GM19438 (cell line): ENCODE measurements at regions not wholly inside any gene's neighbourhood (a gene's known extent, or its start where the extent isn't known, plus 50 kb on each side); places are given as distances from the start of the nearest gene placed in this dataset.
"Not testable (repeated sequence)": the region's sequence is repeated elsewhere in the genome, so short reads cannot be mapped to it uniquely, and the experiment has no call there.

Experiments used
- ATAC-seq: cut with Tn5 transposase; IDR thresholded peaks from one replicate; pipeline ENCODE4 v1.9.1; 2021; ENCODE audit warnings: low read depth; ENCODE audit not compliant: unreplicated experiment

DNA sequence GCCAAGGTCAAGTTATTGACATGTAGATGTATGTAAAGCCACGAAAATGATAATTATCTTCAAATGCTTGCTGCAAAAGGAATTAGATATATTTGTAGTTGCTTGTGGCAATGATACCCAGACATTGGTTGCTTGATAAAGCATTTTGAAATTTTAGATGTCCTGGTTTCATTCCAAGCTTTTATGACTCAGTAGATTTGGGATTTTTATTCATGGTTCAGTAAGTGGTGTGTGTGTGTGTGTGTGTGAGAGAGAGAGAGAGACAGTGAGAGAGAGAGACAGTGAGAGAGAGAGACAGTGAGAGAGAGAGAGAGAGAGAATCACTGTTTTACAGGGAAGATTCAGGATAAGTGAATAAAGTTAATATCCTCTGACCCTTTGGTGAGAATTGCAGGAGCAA, 498.2 kb upstream of the C1orf87 start:
- ATAC-seq = no peak

DNA sequence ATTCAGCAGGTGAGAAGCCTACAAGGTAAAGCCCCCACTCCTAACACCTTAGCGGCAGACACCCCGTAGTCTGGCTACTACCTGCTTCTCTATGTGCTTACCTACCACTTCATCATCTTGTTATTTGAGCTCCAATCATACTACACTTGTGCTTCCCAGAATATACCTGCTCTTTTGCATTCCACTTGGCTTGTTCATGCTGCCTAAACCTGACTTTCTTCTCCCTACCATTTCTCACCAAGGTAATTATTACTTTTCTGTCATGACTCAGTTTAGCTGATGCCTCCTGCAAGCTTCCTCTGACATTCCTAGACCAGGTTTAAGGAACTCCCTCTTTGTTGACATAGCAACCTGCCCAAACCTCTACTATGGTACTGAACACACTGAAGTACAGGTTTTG, 495.6 kb upstream of the C1orf87 start:
- no peak for ATAC-seq

- ATAC-seq = no peak
Observed at GRCh38 chr1:60567256-60567655, 493.7 kb upstream of the C1orf87 start.

DNA sequence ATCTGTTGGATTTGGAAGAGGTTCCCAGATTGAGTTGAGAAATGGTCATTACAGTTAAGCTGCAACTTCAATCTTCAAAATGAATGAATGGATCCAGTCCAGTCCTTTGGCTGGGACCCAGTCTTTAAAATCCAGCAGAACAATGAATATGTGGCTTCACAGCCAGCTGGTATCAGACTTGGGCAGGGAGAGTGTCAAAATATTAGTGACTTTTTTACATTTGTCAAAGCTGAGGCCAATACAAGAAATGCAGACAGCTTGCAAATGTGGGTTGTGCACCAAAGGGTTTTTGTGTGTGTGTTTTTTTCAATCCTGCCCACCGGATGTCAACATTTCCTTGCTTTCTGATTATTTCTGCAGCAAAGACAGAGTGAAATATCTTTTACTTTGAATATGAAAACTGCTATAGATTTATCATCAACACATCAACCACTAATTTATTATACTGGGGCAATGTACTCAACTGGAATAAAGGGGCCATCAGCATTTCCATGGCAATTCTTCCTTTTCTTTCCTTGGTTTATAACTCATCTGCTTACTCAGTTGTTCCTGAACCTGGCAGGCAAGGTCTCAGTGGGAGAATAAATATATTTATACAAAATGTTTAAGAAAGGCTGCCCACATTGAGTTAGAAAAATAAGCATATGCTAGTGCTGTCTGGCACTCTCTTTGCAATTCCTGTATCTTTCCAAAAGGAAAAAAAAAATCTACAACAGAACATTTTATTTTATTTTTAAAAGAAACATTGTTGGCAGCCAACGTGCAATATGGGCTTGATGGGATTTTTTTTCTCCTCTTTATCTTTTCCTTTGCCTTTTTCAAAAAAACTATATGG, 491.6 kb upstream of the C1orf87 start:
- ATAC-seq = no peak

DNA sequence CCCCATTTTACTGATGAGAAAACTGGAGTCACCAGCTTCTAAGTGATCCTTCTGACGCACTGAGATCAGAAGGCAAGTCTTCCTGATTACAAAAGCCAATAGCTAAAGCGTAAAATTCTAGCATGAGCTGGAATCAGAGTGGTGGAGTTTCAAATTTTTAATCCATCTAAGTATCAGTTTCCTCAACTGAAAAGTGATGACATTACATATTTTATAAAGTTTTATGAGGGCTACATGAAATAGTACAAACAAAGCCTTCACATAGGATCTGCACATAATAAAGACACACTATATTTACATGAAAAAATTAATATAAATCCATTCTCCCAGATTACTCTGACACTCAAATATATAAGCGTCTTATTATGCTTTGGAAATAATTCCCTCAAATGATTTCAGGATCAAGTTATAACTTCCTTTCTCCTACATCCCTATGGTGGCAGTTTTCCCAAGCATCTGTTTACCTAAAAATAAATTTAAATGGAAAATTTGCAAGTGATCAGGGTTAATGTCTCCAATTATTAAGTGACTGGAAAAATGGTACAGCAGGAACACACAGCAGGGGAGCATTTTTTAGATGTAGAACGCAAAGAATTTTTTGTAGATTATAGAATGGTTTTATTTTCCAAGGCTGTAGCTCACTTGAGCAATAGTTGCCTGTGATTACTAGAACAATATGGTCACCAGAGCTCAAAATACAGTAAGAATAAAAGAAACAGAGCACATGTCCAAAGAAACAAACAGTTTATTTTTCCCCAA, 490.4 kb upstream of the C1orf87 start:
- no peak for ATAC-seq

DNA sequence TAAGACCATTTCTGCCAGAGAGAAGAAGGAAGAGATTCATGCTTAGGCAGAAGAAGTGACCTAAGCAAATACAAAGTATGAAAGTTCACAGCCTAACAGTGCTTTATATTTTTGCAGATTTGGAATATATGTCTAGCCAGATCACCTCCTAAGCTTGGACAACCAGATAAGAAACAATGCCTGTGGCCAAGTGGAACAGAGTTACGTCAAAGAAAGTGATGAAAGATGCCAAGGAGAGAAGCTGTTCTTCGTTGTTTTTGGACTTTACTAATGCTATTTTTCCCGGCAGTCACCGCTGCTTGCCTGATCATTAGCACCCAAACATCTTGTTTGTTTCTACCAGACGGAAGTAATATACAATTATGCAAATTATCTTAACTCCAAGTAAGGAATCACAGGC, 489.2 kb upstream of the C1orf87 start:
- ATAC-seq = no peak

- ATAC-seq = no peak
Observed at GRCh38 chr1:60560701-60561100, 487.1 kb upstream of the C1orf87 start.

DNA sequence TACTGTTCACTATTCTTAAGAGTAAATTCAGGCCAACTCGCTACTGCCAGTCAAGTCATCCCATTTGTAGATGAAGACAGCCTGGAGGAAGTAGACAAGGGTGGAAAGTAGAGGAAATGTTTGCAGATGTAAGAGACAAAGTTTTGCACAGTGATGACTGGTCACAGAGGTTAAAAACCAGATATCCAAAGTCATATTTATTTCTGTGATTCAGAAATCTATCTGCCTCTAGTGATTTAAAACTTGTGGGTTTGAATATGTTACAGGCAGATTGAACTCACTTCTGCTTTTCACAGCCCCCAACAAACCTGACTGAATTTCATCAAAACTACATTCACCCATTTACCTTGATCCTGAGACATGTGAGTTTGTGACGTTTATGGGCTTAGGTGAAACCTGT, 484.7 kb upstream of the C1orf87 start:
- ATAC-seq = no peak

DNA sequence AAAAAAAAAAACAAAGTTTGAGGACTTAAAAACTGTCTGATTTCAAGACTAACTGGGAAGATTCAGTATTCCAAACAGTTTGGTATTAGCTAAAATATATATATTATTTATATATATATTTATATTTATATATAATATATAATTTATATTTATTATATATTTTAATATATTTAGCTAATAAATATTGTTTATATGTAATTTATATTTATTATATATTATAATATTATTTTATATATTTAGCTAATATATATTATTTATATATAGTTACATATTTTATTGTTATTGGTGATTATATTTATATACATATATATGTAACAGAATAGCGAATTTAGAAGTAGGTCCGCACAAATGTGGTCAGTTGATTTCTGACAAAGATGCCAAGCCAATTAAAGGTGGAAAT, 480.2 kb upstream of the C1orf87 start:
- ATAC-seq = no peak

GRCh38 chr1:60547821-60548220, 474.3 kb upstream of the C1orf87 start:
- ATAC-seq = no peak

DNA sequence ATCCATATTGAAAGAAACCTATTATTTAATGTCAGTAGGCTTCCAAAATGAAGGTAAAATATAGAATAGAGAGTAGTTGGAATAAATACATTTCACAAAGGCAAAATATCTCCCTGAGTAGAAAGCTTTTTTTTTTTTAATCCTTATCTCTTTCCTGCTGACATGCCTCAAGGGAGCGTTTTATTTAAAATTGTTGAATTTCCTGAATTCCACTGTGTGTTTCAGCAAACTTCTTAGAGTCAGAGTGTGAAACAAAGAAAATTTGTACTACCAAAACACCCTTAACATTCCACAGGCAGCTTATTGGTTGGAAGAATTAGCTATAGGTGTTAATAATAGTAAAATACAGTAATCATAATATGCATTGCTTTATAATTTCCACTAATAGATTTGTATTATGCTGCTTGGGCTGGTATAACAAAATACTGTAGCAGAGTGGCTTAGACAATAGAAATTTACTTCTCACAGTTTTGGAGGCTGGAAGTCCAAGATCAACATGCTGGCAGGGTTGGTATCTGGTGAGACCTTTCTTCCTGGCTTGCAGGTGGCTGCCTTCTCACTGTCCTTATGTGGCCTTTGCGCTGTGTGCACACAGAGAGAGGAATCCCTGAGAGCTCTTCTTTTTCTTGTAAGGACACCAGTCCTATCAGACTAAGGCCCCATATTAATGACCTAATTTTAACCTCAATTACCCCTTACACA, 468.4 kb upstream of the C1orf87 start:
- ATAC-seq = no peak

DNA sequence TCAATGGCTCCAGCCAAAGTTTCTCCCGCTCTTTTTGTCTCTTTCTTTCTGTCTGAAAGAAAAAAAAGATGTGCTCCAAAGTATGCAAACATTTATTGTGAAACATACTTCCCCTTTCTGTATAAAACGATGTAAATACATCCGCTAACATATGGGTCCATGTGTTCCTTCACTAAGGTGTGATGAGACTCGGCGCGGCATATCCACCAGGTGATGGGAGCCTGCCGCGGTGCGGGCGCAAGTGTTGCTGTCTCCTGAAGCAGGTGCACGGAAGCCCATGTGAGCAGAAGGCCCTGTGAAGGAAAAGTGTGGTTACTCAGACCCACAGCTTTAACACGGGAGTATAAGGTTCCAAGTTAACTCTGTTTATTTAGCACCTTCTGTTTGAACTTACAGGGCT, 466.6 kb upstream of the C1orf87 start:
- ATAC-seq = no peak

DNA sequence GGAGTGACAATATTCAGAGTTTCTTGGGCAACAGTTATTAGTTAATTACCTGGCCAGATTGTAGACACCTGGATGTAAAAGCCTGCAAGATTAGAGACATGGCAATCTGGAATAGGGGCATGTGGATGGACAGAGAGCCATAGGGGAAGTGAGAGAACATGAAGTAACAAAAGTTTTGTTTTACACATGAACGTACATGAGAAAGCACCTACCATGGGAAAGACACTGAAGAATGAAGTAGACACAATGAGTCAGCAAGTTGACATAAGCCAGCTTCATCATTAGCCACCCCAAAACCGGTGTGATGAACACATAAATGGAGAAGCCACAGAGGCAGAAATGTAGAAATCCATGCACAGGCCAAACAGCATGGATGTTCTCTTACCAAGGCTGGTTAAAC, 462.1 kb upstream of the C1orf87 start:
- no peak for ATAC-seq

DNA sequence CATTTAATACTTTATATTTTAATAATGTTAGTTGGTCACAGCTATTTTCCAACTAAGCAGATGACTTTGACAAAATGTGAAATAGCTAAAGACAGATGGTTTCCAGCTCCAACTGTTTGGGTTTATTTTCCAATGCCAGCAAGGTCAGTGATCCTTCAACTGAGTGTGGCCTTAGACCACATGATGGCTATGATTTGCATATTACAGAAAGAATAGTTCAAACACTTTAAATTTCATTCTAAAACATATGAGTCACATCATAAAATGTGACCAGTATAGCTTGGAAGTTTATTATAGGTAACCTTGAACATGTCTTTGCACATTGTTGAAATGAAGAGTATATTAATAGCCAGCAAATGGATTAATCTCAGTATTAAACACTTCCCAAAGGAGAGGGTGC, 454.0 kb upstream of the C1orf87 start:
- ATAC-seq = no peak

- ATAC-seq = no peak
Observed at GRCh38 chr1:60516996-60517395, 443.4 kb upstream of the C1orf87 start.

DNA sequence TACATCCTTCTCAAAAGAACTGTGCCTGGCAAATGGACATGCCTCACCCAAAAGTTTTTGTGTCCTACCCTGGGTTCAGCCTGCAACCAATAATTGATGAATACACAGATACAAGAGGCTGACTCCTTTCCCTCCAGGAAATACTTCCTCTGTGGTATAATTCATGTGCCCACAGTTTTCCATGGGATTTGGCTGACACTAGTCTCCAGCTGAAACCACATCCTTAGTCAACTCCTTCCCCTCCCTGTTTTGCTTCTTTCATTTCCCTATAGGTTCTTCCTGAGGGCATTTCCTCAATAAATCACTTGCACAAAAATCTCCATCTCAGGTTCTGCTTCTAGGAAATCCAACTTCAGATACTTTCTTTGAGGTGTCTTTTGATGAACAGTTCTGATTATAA, 436.6 kb upstream of the C1orf87 start:
- ATAC-seq = no peak

GRCh38 chr1:60504206-60504840, 430.8 kb upstream of the C1orf87 start:
- ATAC-seq = no peak

GRCh38 chr1:60503266-60503925, 429.8 kb upstream of the C1orf87 start:
- ATAC-seq = no peak

DNA sequence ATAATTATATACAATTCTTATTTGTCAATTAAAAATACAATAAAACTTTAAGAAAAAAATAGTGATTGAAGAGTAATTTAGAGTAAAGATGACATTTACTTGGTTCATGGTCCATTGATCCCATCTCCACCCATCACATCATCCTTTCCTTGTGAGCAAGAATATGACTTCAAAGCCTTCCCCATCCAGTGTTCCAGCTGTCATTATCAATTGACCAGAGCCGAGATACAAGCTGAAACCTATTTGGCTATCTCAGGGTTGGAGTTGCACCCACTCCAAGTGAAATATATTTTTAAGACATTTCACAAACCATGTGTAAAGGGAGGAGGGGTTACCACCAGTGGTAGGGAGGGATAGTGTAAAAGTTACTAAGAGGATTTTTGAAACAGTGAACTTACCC, 428.9 kb upstream of the C1orf87 start:
- no peak for ATAC-seq

DNA sequence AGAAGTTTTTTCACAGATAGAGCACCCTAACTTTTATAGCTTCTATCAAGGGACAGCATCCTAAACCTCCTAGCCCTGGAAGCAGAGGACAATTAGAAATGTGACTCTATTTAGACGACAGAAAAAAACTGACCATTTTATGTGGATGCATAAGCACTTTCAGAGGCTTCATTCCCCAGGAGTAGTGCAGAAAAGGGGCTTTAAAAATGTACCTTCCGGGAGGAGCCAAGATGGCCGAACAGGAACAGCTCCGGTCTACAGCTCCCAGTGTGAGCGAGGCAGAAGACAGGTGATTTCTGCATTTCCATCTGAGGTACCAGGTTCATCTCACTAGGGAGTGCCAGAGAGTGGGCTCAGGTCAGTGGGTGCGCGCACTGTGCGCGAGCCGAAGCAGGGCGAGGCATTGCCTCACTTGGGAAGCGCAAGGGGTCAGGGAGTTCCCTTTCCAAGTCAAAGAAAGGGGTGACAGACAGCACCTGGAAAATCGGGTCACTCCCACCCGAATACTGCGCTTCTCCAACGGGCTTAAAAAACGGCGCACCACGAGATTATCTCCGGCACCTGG, 416.4 kb upstream of the C1orf87 start:
- ATAC-seq = not testable (repeated sequence)
